ENCODE measurements at regions not wholly inside any gene's neighbourhood (a gene's known extent, or its start where the extent isn't known, plus 50 kb on each side); places are given as distances from the start of the nearest gene placed in this dataset.
"Not testable (repeated sequence)": the region's sequence is repeated elsewhere in the genome, so short reads cannot be mapped to it uniquely, and the experiment has no call there.

- DNase-seq = not testable (repeated sequence)
Observed at GRCh38 chr4:121616449-121616848, 80.3 kb downstream of the ANXA5 start.

GRCh38 chr4:121614101-121614500 lies 82.7 kb downstream of the ANXA5 start:
- no peak for DNase-seq

- no peak for DNase-seq
Observed at GRCh38 chr4:121599049-121599448, 97.7 kb downstream of the ANXA5 start.

- DNase-seq = no peak
Observed at GRCh38 chr4:121597346-121597934, 99.3 kb downstream of the ANXA5 start.

- DNase-seq = no peak
Observed at GRCh38 chr4:121594796-121595526, 101.8 kb downstream of the ANXA5 start.

GRCh38 chr4:121593760-121594159 lies 103.0 kb downstream of the ANXA5 start:
- DNase-seq = no peak

GRCh38 chr4:121592257-121592656 lies 104.5 kb downstream of the ANXA5 start:
- not testable (repeated sequence) for DNase-seq

- no peak for DNase-seq
Observed at GRCh38 chr4:121584836-121585235, 111.9 kb downstream of the ANXA5 start.

- DNase-seq = no peak
Observed at GRCh38 chr4:121583396-121583795, 113.4 kb downstream of the ANXA5 start.

- no peak for DNase-seq
Observed at GRCh38 chr4:121582296-121582695, 114.5 kb downstream of the ANXA5 start.

GRCh38 chr4:121575392-121575791 lies 121.4 kb downstream of the ANXA5 start:
- DNase-seq = not testable (repeated sequence)

- no peak for DNase-seq
Observed at GRCh38 chr4:121574618-121575017, 122.2 kb downstream of the ANXA5 start.

GRCh38 chr4:121567748-121568147 lies 129.0 kb downstream of the ANXA5 start:
- DNase-seq = no peak

GRCh38 chr4:121564840-121565375 lies 131.9 kb downstream of the ANXA5 start:
- no peak for DNase-seq

GRCh38 chr4:121562811-121563210 lies 134.0 kb downstream of the ANXA5 start:
- DNase-seq = no peak

- no peak for DNase-seq
Observed at GRCh38 chr4:121555315-121556107, 141.3 kb downstream of the ANXA5 start.

- DNase-seq = peak; percentile 33
Observed at GRCh38 chr4:121554382-121554781, 142.4 kb downstream of the ANXA5 start.

- DNase-seq = no peak
Observed at GRCh38 chr4:121551881-121552280, 144.9 kb downstream of the ANXA5 start.

- DNase-seq = no peak
Observed at GRCh38 chr4:121551271-121551670, 145.5 kb downstream of the ANXA5 start.

GRCh38 chr4:121541696-121542095 lies 155.1 kb downstream of the ANXA5 start:
- DNase-seq = no peak

GRCh38 chr4:121535351-121535750 lies 154.5 kb upstream of the QRFPR start:
- no peak for DNase-seq

- no peak for DNase-seq
Observed at GRCh38 chr4:121534187-121534586, 153.4 kb upstream of the QRFPR start.

GRCh38 chr4:121526509-121526908 lies 145.7 kb upstream of the QRFPR start:
- DNase-seq = no peak
